Chondrocyte (in vitro differentiated cells): ENCODE measurements at regions not wholly inside any gene's neighbourhood (a gene's known extent, or its start where the extent isn't known, plus 50 kb on each side); places are given as distances from the start of the nearest gene placed in this dataset.
"Not testable (repeated sequence)": the region's sequence is repeated elsewhere in the genome, so short reads cannot be mapped to it uniquely, and the experiment has no call there.

Experiments used
- DNase-seq: peaks from one replicate; pipeline ENCODE4 v3.0.0; 2021; ENCODE audit warnings: mixed read lengths, low spot score
- H3K27ac Mint-ChIP-seq: one replicate; pipeline ENCODE4 v1.8.0; 2021; ENCODE audit warnings: mild to moderate bottlenecking, moderate library complexity, mixed read lengths; ENCODE audit not compliant: unreplicated experiment
- H3K27me3 Mint-ChIP-seq: 2 replicates; pipeline ENCODE4 v1.8.0; 2021; ENCODE audit warnings: low read depth, mixed read lengths
- H3K36me3 Mint-ChIP-seq: 2 replicates; pipeline ENCODE4 v1.8.0; 2021; ENCODE audit warnings: low read depth, mixed read lengths
- H3K4me1 Mint-ChIP-seq: 2 replicates; pipeline ENCODE4 v1.8.0; 2021; ENCODE audit warnings: low read depth, mild to moderate bottlenecking, mixed read lengths
- H3K4me3 Mint-ChIP-seq: one replicate; pipeline ENCODE4 v1.8.0; 2021; ENCODE audit warnings: mild to moderate bottlenecking, moderate library complexity, mixed read lengths; ENCODE audit not compliant: unreplicated experiment
- H3K9me3 Mint-ChIP-seq: 2 replicates; pipeline ENCODE4 v1.8.0; 2021; ENCODE audit warnings: low read depth, mixed read lengths
- CTCF ChIP-seq: fragments of 200-600 bp; sonication (generic); IDR thresholded peaks from 2 replicates; pipeline ENCODE4 v1.5.0; 2021; ENCODE audit warnings: antibody characterized with exemption, mild to moderate bottlenecking, moderate library complexity

- Mint-ChIP-seq H3K27me3 (no peaks in the 10 kb centered on the region), H3K27ac (no peak overlapping the region), H3K9me3 (no peaks in the 10 kb centered on the region), H3K36me3 (no peaks in the 10 kb centered on the region), H3K4me1 (peaks cover 41% of the 10 kb centered on the region), H3K4me3 (no peak overlapping the region)
- no peak for TF ChIP-seq CTCF
- no peak for DNase-seq
Measured at GRCh38 chr17:72462814-72463213, 342.0 kb downstream of the SOX9 start.

GRCh38 chr17:72463287-72464102, 342.7 kb downstream of the SOX9 start:
- TF ChIP-seq CTCF = no peak
- no peaks in the 10 kb centered on the region for H3K9me3 Mint-ChIP-seq
- no peak overlapping the region for H3K4me3 Mint-ChIP-seq
- no peaks in the 10 kb centered on the region for H3K27me3 Mint-ChIP-seq
- H3K27ac Mint-ChIP-seq = no peak overlapping the region
- H3K36me3 Mint-ChIP-seq = no peaks in the 10 kb centered on the region
- DNase-seq = no peak
- peaks cover 41% of the 10 kb centered on the region for H3K4me1 Mint-ChIP-seq

- not testable (repeated sequence) for DNase-seq, H3K27ac Mint-ChIP-seq, H3K36me3 Mint-ChIP-seq, H3K9me3 Mint-ChIP-seq, H3K27me3 Mint-ChIP-seq, H3K4me3 Mint-ChIP-seq
- peaks cover 41% of the 10 kb centered on the region for H3K4me1 Mint-ChIP-seq
Measured at GRCh38 chr17:72464221-72464620, 343.4 kb downstream of the SOX9 start.

- Mint-ChIP-seq H3K36me3 (no peaks in the 10 kb centered on the region), H3K9me3 (no peaks in the 10 kb centered on the region), H3K27ac (peak overlapping the region; percentile 76), H3K4me3 (peak overlapping the region; percentile 45), H3K27me3 (no peaks in the 10 kb centered on the region), H3K4me1 (peaks cover 41% of the 10 kb centered on the region)
- no peak for TF ChIP-seq CTCF
- DNase-seq = no peak
Measured at GRCh38 chr17:72465191-72466024, 344.6 kb downstream of the SOX9 start.

DNA sequence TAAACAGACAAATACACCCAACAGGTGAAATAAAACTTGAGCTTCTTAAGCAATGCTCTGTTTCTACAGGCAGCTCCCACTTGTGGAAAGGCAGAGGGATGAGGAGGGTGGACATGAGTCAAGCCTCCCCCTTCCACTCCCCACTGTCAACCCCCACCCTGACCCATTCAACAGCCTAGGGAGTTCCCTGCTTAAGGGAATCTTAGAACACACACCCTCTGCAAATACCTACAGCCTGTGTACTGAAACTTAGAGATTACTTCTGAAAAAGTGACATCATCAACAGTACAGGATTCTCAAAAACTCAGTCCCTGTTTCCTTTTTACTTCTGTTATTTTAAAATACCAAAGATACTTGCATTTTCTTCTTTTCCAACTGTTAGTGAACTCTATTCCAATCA, 345.4 kb downstream of the SOX9 start:
- TF ChIP-seq CTCF = no peak
- Mint-ChIP-seq H3K9me3 (no peaks in the 10 kb centered on the region), H3K27me3 (no peaks in the 10 kb centered on the region), H3K36me3 (no peaks in the 10 kb centered on the region), H3K27ac (peak overlapping the region; percentile 74), H3K4me3 (no peak overlapping the region), H3K4me1 (peaks cover 35% of the 10 kb centered on the region)
- no peak for DNase-seq
